ENCODE measurements at regions not wholly inside any gene's neighbourhood (a gene's known extent, or its start where the extent isn't known, plus 50 kb on each side); places are given as distances from the start of the nearest gene placed in this dataset.

- Histone ChIP-seq H3K27ac (ENCODE audit: low read depth in 1 of 2, low read length in 1 of 2) (no peak overlapping the region), H3K4me3 (no peak overlapping the region), H3K27me3 (ENCODE audit: control insufficient read depth in 3 of 3, insufficient read depth in 3 of 3, low read length in 2 of 3) (no peaks in the 10 kb centered on the region), H3K9ac (ENCODE audit: insufficient read depth in 1 of 2, low read length in 2 of 2) (no peak overlapping the region), H3K4me1 (ENCODE audit: control insufficient read depth in 5 of 5, insufficient read depth in 5 of 5, low read length in 5 of 5) (no peaks in the 10 kb centered on the region), H3K9me3 (ENCODE audit: control insufficient read depth in 4 of 4, insufficient read depth in 3 of 4, low read length in 3 of 4) (peaks cover 0 to 3% (median under 1%) of the 10 kb centered on the region in 4 donors), H3K36me3 (ENCODE audit: control insufficient read depth in 4 of 4, insufficient read depth in 4 of 4, low read length in 4 of 4) (no peaks in the 10 kb centered on the region)
- ATAC-seq (ENCODE audit: insufficient read depth, low FRiP score), result no peak
- DNase-seq, result no peak
- 77 to 85% methylated on average over 2 of the region's 2 CpGs for WGBS, 2 donors
- TF ChIP-seq CTCF (IDR thresholded peaks at IDR 0.05; ENCODE audit: control extremely low read depth, extremely low read depth), result no peak
Measured at GRCh38 chr10:36621346-36621745, 504.1 kb upstream of the ANKRD30A start.

GRCh38 chr10:36612436-36612835 lies 513.0 kb upstream of the ANKRD30A start:
- no peak for TF ChIP-seq CTCF (IDR thresholded peaks at IDR 0.05; ENCODE audit: control extremely low read depth, extremely low read depth)
- ATAC-seq (ENCODE audit: insufficient read depth, low FRiP score) (no peak), DNase-seq (no peak)
- Histone ChIP-seq H3K4me3 (no peak overlapping the region), H3K9me3 (ENCODE audit: control insufficient read depth in 4 of 4, insufficient read depth in 3 of 4, low read length in 3 of 4) (no peaks in the 10 kb centered on the region), H3K27ac (ENCODE audit: low read depth in 1 of 2, low read length in 1 of 2) (no peak overlapping the region), H3K36me3 (ENCODE audit: control insufficient read depth in 4 of 4, insufficient read depth in 4 of 4, low read length in 4 of 4) (no peaks in the 10 kb centered on the region), H3K9ac (ENCODE audit: insufficient read depth in 1 of 2, low read length in 2 of 2) (no peak overlapping the region), H3K27me3 (ENCODE audit: control insufficient read depth in 3 of 3, insufficient read depth in 3 of 3, low read length in 2 of 3) (no peaks in the 10 kb centered on the region), H3K4me1 (ENCODE audit: control insufficient read depth in 5 of 5, insufficient read depth in 5 of 5, low read length in 5 of 5) (no peaks in the 10 kb centered on the region)
- WGBS, 2 donors, result 93 to 94% methylated on average over 4 of the region's 4 CpGs

GRCh38 chr10:36608866-36609265 lies 516.5 kb upstream of the ANKRD30A start:
- ATAC-seq (ENCODE audit: insufficient read depth, low FRiP score), result no peak
- peak in 2 of 3 donors; percentile 10 to 18 for DNase-seq
- H3K4me1 ChIP-seq (ENCODE audit: control insufficient read depth in 5 of 5, insufficient read depth in 5 of 5, low read length in 5 of 5), result no peaks in the 10 kb centered on the region
- no peaks in the 10 kb centered on the region for H3K9me3 ChIP-seq (ENCODE audit: control insufficient read depth in 4 of 4, insufficient read depth in 3 of 4, low read length in 3 of 4)
- no peak overlapping the region for H3K9ac ChIP-seq (ENCODE audit: insufficient read depth in 1 of 2, low read length in 2 of 2)
- TF ChIP-seq CTCF (IDR thresholded peaks at IDR 0.05; ENCODE audit: control extremely low read depth, extremely low read depth), result no peak
- H3K4me3 ChIP-seq, result no peak overlapping the region
- H3K27me3 ChIP-seq (ENCODE audit: control insufficient read depth in 3 of 3, insufficient read depth in 3 of 3, low read length in 2 of 3), result no peaks in the 10 kb centered on the region
- H3K27ac ChIP-seq (ENCODE audit: low read depth in 1 of 2, low read length in 1 of 2), result no peak overlapping the region
- 72 to 81% methylated on average over 4 of the region's 4 CpGs for WGBS, 2 donors
- no peaks in the 10 kb centered on the region for H3K36me3 ChIP-seq (ENCODE audit: control insufficient read depth in 4 of 4, insufficient read depth in 4 of 4, low read length in 4 of 4)

- no peaks in the 10 kb centered on the region for H3K4me1 ChIP-seq (ENCODE audit: control insufficient read depth in 5 of 5, insufficient read depth in 5 of 5, low read length in 5 of 5)
- DNase-seq, result peak in 1 of 3 donors; percentile 1
- no peak for ATAC-seq (ENCODE audit: insufficient read depth, low FRiP score)
- H3K36me3 ChIP-seq (ENCODE audit: control insufficient read depth in 4 of 4, insufficient read depth in 4 of 4, low read length in 4 of 4), result no peaks in the 10 kb centered on the region
- H3K27ac ChIP-seq (ENCODE audit: low read depth in 1 of 2, low read length in 1 of 2), result no peak overlapping the region
- WGBS, 2 donors, result 73 to 77% methylated on average over 1 of the region's 1 CpG
- H3K9me3 ChIP-seq (ENCODE audit: control insufficient read depth in 4 of 4, insufficient read depth in 3 of 4, low read length in 3 of 4), result no peaks in the 10 kb centered on the region
- no peaks in the 10 kb centered on the region for H3K27me3 ChIP-seq (ENCODE audit: control insufficient read depth in 3 of 3, insufficient read depth in 3 of 3, low read length in 2 of 3)
- no peak for TF ChIP-seq CTCF (IDR thresholded peaks at IDR 0.05; ENCODE audit: control extremely low read depth, extremely low read depth)
- H3K9ac ChIP-seq (ENCODE audit: insufficient read depth in 1 of 2, low read length in 2 of 2), result no peak overlapping the region
- no peak overlapping the region for H3K4me3 ChIP-seq
Measured at GRCh38 chr10:36608251-36608650, 517.1 kb upstream of the ANKRD30A start.
